ENCODE measurements at regions not wholly inside any gene's neighbourhood (a gene's known extent, or its start where the extent isn't known, plus 50 kb on each side); places are given as distances from the start of the nearest gene placed in this dataset.

DNA sequence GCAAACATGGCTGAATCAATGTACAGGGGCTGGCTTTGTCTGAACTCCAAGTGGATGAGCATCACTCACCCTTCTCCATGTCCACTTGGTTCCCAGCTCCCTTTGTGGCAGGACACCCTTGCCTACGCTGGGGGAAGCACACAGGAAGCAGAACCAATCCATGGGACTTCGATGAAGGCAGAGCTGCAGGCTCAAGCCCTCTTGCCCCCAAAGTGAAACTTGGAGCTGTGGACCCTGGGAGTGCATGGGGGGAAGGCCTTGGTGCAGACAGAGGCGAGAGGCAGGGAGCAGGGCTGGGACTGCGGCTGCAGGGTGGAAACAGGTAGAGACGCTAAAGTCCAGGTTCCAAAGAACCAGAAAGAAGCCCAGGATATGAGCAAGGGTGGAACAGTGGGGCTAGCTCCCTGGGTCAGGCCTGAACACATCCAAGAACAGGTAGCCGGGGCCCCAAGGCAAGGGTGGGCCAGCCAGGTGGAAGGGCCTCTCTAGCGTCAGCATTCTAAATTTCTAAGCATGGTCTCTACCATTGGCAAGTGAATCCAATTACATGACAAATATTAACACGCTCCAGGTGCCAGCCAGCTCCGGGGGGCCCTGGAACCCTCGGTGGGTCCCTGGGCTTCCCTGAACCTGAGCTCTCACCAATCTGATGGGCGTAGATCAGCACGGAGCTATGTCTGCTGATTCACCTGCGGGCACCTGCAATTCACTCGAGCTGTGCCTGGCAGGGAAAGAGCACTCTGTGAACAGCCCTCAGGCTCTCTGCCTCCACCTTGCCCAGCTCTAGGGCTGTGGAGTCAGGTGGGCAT is 532.8 kb downstream of the BRD1 start (continued):
- TF ChIP-seq, protein P1, sequence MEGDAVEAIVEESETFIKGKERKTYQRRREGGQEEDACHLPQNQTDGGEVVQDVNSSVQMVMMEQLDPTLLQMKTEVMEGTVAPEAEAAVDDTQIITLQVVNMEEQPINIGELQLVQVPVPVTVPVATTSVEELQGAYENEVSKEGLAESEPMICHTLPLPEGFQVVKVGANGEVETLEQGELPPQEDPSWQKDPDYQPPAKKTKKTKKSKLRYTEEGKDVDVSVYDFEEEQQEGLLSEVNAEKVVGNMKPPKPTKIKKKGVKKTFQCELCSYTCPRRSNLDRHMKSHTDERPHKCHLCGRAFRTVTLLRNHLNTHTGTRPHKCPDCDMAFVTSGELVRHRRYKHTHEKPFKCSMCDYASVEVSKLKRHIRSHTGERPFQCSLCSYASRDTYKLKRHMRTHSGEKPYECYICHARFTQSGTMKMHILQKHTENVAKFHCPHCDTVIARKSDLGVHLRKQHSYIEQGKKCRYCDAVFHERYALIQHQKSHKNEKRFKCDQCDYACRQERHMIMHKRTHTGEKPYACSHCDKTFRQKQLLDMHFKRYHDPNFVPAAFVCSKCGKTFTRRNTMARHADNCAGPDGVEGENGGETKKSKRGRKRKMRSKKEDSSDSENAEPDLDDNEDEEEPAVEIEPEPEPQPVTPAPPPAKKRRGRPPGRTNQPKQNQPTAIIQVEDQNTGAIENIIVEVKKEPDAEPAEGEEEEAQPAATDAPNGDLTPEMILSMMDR (conservative IDR thresholded peaks at IDR 0.05; ENCODE audit: low read depth in 2 of 2): no peak

DNA sequence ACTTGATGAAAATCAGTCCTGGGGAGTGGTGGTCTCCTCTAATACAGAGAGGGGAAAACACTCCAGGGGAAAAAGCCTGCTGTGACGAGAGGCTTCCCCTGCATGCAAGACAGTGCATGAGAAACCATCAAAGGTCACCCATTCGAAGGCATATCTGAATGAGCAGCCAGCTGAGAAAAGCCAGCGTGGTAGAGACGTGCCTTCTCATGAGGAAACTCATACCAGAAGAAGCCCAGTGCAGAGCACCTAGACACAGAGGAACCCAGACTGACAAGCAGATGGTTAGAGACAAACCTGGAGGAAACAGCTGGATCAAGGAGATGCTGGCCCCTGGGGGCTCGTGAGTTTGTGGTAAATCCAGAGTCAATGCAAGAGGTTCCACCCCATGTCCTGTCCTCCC is 534.8 kb downstream of the BRD1 start:
- no peaks in the 10 kb centered on the region for H3K36me3 ChIP-seq (ENCODE audit: insufficient read depth)

More for the DNA sequence above, 534.8 kb downstream of the BRD1 start:
- Histone ChIP-seq H3F3A (replicated peaks; ENCODE audit: low read depth) (no peaks in the 10 kb centered on the region), H2AFZ (no peak overlapping the region), H3K4me2 (no peak overlapping the region), H3K9me2 (ENCODE audit: insufficient read depth) (no peaks in the 10 kb centered on the region), H3K4me3 (no peak overlapping the region), H3K27me3 (ENCODE audit: insufficient read depth) (no peaks in the 10 kb centered on the region), H3K79me2 (replicated peaks; ENCODE audit: insufficient read depth) (no peaks in the 10 kb centered on the region), H4K20me1 (replicated peaks; ENCODE audit: insufficient read depth) (no peaks in the 10 kb centered on the region), H3K27ac (ENCODE audit: low read depth) (no peak overlapping the region), H3K4me1 (ENCODE audit: insufficient read depth) (no peaks in the 10 kb centered on the region)
- peaks cover 11% of the 10 kb centered on the region for H3K4me1 Mint-ChIP-seq
- DNase-seq (ENCODE audit: low spot score) (no peak), ATAC-seq (no peak)
- H3K36me3 Mint-ChIP-seq (ENCODE audit: low read depth): peaks cover 10% of the 10 kb centered on the region; the same call in 2 of the 3 replicates
- H3K4me3 Mint-ChIP-seq: no peak overlapping the region
- H3K27me3 Mint-ChIP-seq (ENCODE audit: insufficient read depth, low read depth, poor library complexity): peaks cover 9% of the 10 kb centered on the region
- no peak for TF ChIP-seq STAT1 (IDR thresholded peaks at IDR 0.05; ENCODE audit: unreplicated experiment)
- no peak for TF ChIP-seq EZH2 (IDR thresholded peaks at IDR 0.05; ENCODE audit: low read depth, unreplicated experiment)
- TF ChIP-seq, protein P2, sequence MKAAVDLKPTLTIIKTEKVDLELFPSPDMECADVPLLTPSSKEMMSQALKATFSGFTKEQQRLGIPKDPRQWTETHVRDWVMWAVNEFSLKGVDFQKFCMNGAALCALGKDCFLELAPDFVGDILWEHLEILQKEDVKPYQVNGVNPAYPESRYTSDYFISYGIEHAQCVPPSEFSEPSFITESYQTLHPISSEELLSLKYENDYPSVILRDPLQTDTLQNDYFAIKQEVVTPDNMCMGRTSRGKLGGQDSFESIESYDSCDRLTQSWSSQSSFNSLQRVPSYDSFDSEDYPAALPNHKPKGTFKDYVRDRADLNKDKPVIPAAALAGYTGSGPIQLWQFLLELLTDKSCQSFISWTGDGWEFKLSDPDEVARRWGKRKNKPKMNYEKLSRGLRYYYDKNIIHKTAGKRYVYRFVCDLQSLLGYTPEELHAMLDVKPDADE (IDR thresholded peaks at IDR 0.05): no peak
- TF ChIP-seq, protein P3, sequence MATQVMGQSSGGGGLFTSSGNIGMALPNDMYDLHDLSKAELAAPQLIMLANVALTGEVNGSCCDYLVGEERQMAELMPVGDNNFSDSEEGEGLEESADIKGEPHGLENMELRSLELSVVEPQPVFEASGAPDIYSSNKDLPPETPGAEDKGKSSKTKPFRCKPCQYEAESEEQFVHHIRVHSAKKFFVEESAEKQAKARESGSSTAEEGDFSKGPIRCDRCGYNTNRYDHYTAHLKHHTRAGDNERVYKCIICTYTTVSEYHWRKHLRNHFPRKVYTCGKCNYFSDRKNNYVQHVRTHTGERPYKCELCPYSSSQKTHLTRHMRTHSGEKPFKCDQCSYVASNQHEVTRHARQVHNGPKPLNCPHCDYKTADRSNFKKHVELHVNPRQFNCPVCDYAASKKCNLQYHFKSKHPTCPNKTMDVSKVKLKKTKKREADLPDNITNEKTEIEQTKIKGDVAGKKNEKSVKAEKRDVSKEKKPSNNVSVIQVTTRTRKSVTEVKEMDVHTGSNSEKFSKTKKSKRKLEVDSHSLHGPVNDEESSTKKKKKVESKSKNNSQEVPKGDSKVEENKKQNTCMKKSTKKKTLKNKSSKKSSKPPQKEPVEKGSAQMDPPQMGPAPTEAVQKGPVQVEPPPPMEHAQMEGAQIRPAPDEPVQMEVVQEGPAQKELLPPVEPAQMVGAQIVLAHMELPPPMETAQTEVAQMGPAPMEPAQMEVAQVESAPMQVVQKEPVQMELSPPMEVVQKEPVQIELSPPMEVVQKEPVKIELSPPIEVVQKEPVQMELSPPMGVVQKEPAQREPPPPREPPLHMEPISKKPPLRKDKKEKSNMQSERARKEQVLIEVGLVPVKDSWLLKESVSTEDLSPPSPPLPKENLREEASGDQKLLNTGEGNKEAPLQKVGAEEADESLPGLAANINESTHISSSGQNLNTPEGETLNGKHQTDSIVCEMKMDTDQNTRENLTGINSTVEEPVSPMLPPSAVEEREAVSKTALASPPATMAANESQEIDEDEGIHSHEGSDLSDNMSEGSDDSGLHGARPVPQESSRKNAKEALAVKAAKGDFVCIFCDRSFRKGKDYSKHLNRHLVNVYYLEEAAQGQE (IDR thresholded peaks at IDR 0.05; ENCODE audit: unreplicated experiment): no peak
- H3K9me3 Mint-ChIP-seq: peaks cover 17% of the 10 kb centered on the region
- H3K27ac Mint-ChIP-seq: no peak overlapping the region

All from GM23338 (cell line).